ENCODE measurements at regions not wholly inside any gene's neighbourhood (a gene's known extent, or its start where the extent isn't known, plus 50 kb on each side); places are given as distances from the start of the nearest gene placed in this dataset.

GRCh38 chr21:40990366-40990765 lies 143.4 kb upstream of the DSCAM start:
- DNase-seq: no peak

- DNase-seq: no peak
Observed at GRCh38 chr21:40997831-40998230, 150.9 kb upstream of the DSCAM start.

GRCh38 chr21:41000838-41001237 lies 153.9 kb upstream of the DSCAM start:
- no peak for DNase-seq

GRCh38 chr21:41006636-41007035 lies 159.7 kb upstream of the DSCAM start:
- DNase-seq: no peak

GRCh38 chr21:41008351-41008750 lies 159.6 kb upstream of the BACE2 start:
- DNase-seq: no peak

GRCh38 chr21:41008974-41009373 lies 159.0 kb upstream of the BACE2 start:
- no peak for DNase-seq

- DNase-seq: no peak
Observed at GRCh38 chr21:41009398-41010100, 158.4 kb upstream of the BACE2 start.

GRCh38 chr21:41010101-41010435 lies 157.9 kb upstream of the BACE2 start:
- DNase-seq: no peak

- DNase-seq: no peak
Observed at GRCh38 chr21:41011098-41011731, 156.7 kb upstream of the BACE2 start.

GRCh38 chr21:41011951-41012366 lies 156.0 kb upstream of the BACE2 start:
- DNase-seq: no peak

GRCh38 chr21:41012425-41012824 lies 155.5 kb upstream of the BACE2 start:
- DNase-seq: no peak

- no peak for DNase-seq
Observed at GRCh38 chr21:41016472-41016871, 151.5 kb upstream of the BACE2 start.

- DNase-seq: no peak
Observed at GRCh38 chr21:41018431-41018830, 149.5 kb upstream of the BACE2 start.

GRCh38 chr21:41023936-41024335 lies 144.0 kb upstream of the BACE2 start:
- DNase-seq: no peak

GRCh38 chr21:41024341-41024740 lies 143.6 kb upstream of the BACE2 start:
- DNase-seq: no peak

GRCh38 chr21:41024746-41025254 lies 143.2 kb upstream of the BACE2 start:
- DNase-seq: no peak

GRCh38 chr21:41029571-41029970 lies 138.4 kb upstream of the BACE2 start:
- no peak for DNase-seq

GRCh38 chr21:41031701-41032220 lies 136.2 kb upstream of the BACE2 start:
- DNase-seq: no peak

- no peak for DNase-seq
Observed at GRCh38 chr21:41032541-41032940, 135.4 kb upstream of the BACE2 start.

- DNase-seq: no peak
Observed at GRCh38 chr21:41037212-41037611, 130.7 kb upstream of the BACE2 start.

- DNase-seq: no peak
Observed at GRCh38 chr21:41037936-41038335, 130.0 kb upstream of the BACE2 start.

GRCh38 chr21:41043014-41043413 lies 124.9 kb upstream of the BACE2 start:
- no peak for DNase-seq

GRCh38 chr21:41045534-41046268 lies 122.3 kb upstream of the BACE2 start:
- no peak for DNase-seq

GRCh38 chr21:41048145-41048544 lies 119.8 kb upstream of the BACE2 start:
- DNase-seq: no peak

All from bone marrow (tissue), 2 donors.